DND-41 (cell line): ENCODE measurements at regions not wholly inside any gene's neighbourhood (a gene's known extent, or its start where the extent isn't known, plus 50 kb on each side); places are given as distances from the start of the nearest gene placed in this dataset.

ENCODE experiments used
- EZH2 ChIP-seq: IDR thresholded peaks from 3 replicates; pipeline ENCODE4 v1.6.1; 2012; ENCODE audit warnings: borderline replicate concordance, low read depth, mild to moderate bottlenecking, moderate library complexity, low read length, inconsistent platforms; ENCODE audit not compliant: severe bottlenecking
- TF ChIP-seq, protein P1 (sequence below): IDR thresholded peaks from 2 replicates; pipeline ENCODE4 v1.5.1; 2012; ENCODE audit warnings: borderline replicate concordance, low read length, moderate library complexity, mild to moderate bottlenecking; ENCODE audit not compliant: poor library complexity, severe bottlenecking; ENCODE audit errors: extremely low read depth

GRCh38 chr3:83706669-83707068 is 1252.1 kb upstream of the CADM2 start:
- TF ChIP-seq, protein P1, sequence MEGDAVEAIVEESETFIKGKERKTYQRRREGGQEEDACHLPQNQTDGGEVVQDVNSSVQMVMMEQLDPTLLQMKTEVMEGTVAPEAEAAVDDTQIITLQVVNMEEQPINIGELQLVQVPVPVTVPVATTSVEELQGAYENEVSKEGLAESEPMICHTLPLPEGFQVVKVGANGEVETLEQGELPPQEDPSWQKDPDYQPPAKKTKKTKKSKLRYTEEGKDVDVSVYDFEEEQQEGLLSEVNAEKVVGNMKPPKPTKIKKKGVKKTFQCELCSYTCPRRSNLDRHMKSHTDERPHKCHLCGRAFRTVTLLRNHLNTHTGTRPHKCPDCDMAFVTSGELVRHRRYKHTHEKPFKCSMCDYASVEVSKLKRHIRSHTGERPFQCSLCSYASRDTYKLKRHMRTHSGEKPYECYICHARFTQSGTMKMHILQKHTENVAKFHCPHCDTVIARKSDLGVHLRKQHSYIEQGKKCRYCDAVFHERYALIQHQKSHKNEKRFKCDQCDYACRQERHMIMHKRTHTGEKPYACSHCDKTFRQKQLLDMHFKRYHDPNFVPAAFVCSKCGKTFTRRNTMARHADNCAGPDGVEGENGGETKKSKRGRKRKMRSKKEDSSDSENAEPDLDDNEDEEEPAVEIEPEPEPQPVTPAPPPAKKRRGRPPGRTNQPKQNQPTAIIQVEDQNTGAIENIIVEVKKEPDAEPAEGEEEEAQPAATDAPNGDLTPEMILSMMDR: no peak
- no peak for TF ChIP-seq EZH2
